Muscle layer of duodenum (tissue), 2 donors: ENCODE measurements at regions not wholly inside any gene's neighbourhood (a gene's known extent, or its start where the extent isn't known, plus 50 kb on each side); places are given as distances from the start of the nearest gene placed in this dataset.

Experiments used
- H3K27ac ChIP-seq: one replicate; pipeline ENCODE4 v1.7.0; 2013; ENCODE audit warnings: mild to moderate bottlenecking, low read length
- H3K27me3 ChIP-seq: one replicate; pipeline ENCODE4 v1.7.0; 2013; ENCODE audit warnings: low read depth, mild to moderate bottlenecking, control low read depth, low read length
- H3K36me3 ChIP-seq, 2 donors: one replicate each; pipeline ENCODE4 v1.7.0; 2013; ENCODE audit warnings: low read length in 2 of 2, control low read depth in 1 of 2, mild to moderate bottlenecking in 1 of 2; ENCODE audit not compliant: insufficient read depth in 2 of 2, control insufficient read depth in 1 of 2
- H3K4me1 ChIP-seq, 2 donors: one replicate each; pipeline ENCODE4 v1.7.0; 2013; ENCODE audit warnings: low read length in 2 of 2, mild to moderate bottlenecking in 2 of 2, control low read depth in 1 of 2, moderate library complexity in 1 of 2; ENCODE audit not compliant: insufficient read depth in 2 of 2, control insufficient read depth in 1 of 2
- H3K4me3 ChIP-seq, 2 donors: one replicate each; pipeline ENCODE4 v1.7.0; 2013; ENCODE audit warnings: low read length in 2 of 2, low read depth in 1 of 2, mild to moderate bottlenecking in 1 of 2
- H3K9me3 ChIP-seq, 2 donors: one replicate each; pipeline ENCODE4 v1.7.0; 2013; ENCODE audit warnings: low read length in 2 of 2, control low read depth in 1 of 2, mild to moderate bottlenecking in 1 of 2; ENCODE audit not compliant: control insufficient read depth in 1 of 2
- donor health status: healthy.

DNA sequence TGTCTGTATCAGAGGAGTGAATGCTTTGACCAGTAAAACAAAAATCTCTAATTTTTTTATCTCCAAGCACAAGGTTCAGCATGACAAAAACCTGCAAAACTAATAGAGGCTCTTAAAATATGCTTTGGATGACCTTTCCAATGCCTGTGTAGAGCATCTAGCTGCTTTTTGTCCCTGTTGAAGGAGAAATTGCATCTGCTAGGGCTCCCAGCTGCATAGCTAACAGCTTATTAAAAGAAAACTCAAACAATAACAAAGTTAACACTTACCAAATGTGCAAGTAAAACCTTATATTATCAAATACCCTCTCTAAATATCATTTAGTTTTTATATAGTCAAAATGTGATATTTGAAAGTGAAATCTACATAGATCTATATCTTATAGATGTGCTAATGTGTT lies 378.6 kb downstream of the CD109 start:
- Histone ChIP-seq H3K4me1 (peaks cover 0 to 3% of the 10 kb centered on the region in 2 donors), H3K4me3 (no peak overlapping the region), H3K9me3 (no peaks in the 10 kb centered on the region), H3K27me3 (no peaks in the 10 kb centered on the region), H3K36me3 (no peaks in the 10 kb centered on the region), H3K27ac (no peak overlapping the region)

DNA sequence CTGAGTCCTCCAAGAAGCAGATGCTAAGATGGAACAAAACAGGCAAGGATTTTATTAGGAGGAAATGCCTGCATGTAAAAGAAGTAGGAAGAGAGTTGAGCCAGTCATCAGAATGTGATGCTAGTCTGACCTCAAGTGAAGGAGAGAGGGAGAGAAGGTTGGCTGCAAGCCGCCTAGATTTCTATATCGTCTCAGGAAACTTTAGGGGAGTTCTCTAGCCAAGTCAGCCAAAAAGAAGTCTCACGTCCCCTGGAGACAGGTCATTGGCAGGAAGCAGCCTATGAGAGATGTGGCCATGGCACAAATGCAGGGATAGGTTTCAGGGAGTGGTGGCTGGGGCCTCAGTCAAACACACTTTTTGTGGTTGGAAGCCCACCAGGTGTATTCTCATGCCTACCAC lies 378.0 kb downstream of the CD109 start:
- H3K4me3 ChIP-seq, result no peak overlapping the region

DNA sequence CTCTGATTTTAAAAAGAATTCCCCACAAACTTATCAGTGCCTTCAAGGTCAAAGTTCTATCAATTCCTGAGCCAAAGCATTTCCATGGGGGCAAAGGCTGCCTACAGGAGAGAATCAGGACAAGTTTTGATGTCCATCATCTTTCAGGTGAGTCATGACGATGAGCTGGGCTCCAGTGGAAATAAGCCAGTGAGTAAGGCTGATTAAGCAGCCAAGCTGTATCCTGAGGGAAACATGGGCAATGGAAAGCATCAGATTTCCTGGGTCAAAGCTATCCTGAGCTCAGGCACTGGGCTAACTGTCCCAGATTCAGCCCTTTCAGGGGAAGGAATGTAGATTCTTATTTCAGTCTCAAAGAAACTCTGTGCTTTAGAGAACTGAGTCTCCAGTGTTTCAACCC lies 377.4 kb downstream of the CD109 start:
- no peak overlapping the region for H3K4me3 ChIP-seq
- H3K36me3 ChIP-seq, result no peaks in the 10 kb centered on the region
- peaks cover 0 to 3% of the 10 kb centered on the region in 2 donors for H3K4me1 ChIP-seq
- H3K27ac ChIP-seq, result no peak overlapping the region
- H3K9me3 ChIP-seq, result no peaks in the 10 kb centered on the region
- no peaks in the 10 kb centered on the region for H3K27me3 ChIP-seq

More for the DNA sequence above, 378.0 kb downstream of the CD109 start:
- Histone ChIP-seq H3K36me3 (no peaks in the 10 kb centered on the region), H3K27me3 (no peaks in the 10 kb centered on the region), H3K9me3 (no peaks in the 10 kb centered on the region), H3K27ac (no peak overlapping the region), H3K4me1 (peaks cover 0 to 3% of the 10 kb centered on the region in 2 donors)

DNA sequence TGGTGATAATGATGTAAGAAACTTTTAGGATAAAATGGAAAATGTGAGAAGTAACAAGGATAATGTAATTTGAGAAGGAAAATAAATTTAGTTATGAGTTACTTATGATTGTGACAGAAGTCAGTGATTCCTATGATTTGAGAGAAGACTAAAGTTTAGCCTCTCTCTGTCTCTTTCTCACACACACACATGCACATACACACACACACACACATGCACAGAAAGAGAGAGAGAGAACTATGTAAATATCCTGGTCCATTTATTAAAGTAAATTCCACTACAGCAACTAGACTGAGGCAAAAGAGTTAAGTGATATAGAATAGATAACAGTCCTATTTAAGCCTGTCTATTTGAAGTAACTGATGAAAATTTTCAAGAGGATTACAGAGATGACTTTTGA lies 375.2 kb downstream of the CD109 start:
- Histone ChIP-seq H3K27ac (no peak overlapping the region), H3K4me3 (no peak overlapping the region), H3K36me3 (no peaks in the 10 kb centered on the region), H3K27me3 (no peaks in the 10 kb centered on the region), H3K9me3 (no peaks in the 10 kb centered on the region), H3K4me1 (peaks cover 0 to 3% of the 10 kb centered on the region in 2 donors)

DNA sequence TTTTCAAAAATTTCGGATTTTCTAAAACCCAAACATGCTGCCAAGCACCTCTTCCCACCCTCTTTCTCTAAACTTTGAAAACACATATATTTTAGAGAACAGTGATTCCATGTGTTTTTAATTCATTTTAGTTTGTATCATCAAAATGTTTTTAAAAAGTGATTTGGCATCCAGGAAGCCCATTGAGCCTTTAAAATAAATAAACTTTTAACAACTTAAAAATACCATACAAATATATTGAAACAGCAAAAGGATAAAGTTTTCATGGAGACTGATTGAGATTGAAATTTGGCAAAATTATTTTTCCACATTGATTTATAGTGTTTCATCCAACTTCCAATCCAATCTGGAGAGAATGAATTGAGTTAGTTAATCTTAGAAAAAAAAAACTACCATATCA lies 374.7 kb downstream of the CD109 start:
- no peaks in the 10 kb centered on the region for H3K27me3 ChIP-seq
- no peak overlapping the region for H3K4me3 ChIP-seq
- peaks cover 0 to 3% of the 10 kb centered on the region in 2 donors for H3K4me1 ChIP-seq
- no peaks in the 10 kb centered on the region for H3K9me3 ChIP-seq
- H3K36me3 ChIP-seq, result no peaks in the 10 kb centered on the region
- H3K27ac ChIP-seq, result no peak overlapping the region

DNA sequence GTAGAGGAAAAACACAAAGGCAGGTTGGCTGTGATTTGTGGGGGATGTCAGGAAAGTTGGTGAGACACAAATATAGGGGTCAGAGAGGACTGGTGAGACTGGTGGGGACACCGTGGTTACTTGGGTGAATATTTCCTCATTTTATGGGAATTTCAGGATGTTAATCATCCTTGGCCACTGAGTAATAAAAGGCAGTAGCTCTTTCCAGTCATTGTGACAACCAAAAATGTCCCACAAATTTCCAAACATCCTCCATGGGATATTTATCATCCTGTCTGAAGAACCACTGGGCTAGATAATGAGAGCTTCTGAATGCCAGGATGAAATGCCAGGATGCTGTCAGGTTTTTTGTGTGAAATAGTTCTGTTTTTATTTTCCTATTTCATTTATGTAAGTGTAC lies 374.1 kb downstream of the CD109 start:
- H3K27me3 ChIP-seq, result no peaks in the 10 kb centered on the region
- no peaks in the 10 kb centered on the region for H3K36me3 ChIP-seq
- H3K27ac ChIP-seq, result no peak overlapping the region
- no peaks in the 10 kb centered on the region for H3K9me3 ChIP-seq
- peaks cover 0 to 3% of the 10 kb centered on the region in 2 donors for H3K4me1 ChIP-seq
- no peak overlapping the region for H3K4me3 ChIP-seq

DNA sequence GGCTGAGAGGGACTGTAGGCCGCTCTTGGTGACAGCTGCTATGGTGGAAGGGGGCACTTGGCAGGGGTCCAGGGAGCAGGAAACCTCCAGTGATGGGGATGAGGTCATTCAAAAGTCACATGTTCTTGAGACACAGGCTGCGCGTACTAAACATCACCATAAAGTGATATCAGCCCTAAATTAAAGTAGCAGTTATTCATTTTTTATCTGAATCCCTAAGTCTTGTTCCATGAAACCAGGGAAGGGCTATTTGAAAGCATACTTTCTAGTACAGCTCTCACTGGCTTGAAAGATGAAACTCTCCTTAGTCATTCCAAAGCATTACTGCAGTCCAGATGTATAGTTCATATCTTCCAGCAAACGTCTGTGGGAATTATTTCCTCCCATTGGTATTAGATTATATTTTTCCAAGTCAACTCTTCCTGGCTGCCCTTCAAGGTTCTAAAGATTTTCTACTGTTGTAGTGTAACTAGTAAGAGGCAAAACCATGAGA lies 373.1 kb downstream of the CD109 start:
- Histone ChIP-seq H3K9me3 (no peaks in the 10 kb centered on the region), H3K27ac (no peak overlapping the region), H3K27me3 (no peaks in the 10 kb centered on the region), H3K4me3 (no peak overlapping the region), H3K36me3 (no peaks in the 10 kb centered on the region), H3K4me1 (peaks cover 0 to 3% of the 10 kb centered on the region in 2 donors)

DNA sequence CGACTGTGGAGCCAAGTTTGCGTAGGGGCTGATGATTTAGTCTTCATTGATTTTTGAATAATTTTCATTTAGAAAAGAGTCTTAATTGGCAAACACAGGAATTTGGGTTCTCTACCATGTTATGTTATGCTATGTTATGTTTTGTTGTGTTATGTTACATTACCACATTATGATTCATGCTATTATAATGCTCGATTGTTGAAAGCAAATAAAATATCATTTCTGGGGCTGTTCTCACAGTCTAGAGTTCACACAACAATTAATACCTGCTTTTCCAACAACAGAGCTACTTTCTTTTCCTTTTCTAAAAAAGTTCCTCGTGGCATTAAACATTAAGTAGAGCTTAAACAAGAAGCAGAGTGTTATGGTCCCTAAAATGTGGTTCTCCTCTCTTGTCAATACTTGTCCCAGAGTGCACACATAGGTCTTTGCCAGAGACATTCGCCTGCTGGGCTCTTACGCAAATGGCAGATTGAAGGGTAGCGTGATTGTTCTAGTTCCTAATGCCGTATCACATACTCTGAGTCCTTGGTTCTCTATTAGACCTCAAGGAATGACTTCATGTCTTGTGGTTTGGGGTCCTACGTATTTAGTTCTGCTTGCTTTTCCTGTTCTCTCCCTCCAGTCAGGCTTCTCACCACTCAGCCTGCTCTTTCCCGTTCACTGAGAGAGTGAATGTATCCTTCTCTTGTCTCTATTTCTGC lies 370.3 kb downstream of the CD109 start:
- Histone ChIP-seq H3K4me3 (no peak overlapping the region), H3K27ac (no peak overlapping the region), H3K36me3 (no peaks in the 10 kb centered on the region), H3K4me1 (no peaks in the 10 kb centered on the region), H3K9me3 (no peaks in the 10 kb centered on the region), H3K27me3 (no peaks in the 10 kb centered on the region)

DNA sequence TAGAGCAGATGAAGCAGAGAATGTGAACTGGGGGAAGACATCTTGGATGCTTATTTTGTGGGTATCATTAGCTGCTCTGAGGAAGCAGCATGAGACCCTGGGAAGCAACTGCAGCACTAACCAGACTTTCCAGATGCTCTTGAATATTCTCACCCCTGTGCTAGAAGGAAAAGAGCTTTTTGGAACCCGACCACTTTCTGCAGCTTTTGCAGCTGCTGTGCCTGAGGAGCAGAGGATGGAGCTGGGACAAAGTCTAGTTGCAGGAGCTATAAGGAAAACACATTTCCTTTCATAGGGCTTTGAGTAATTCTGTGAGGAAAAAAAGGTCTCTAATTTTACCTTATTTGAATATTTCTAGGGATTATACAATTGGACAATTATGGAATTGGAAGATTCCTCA lies 369.7 kb downstream of the CD109 start:
- Histone ChIP-seq H3K27ac (no peak overlapping the region), H3K4me3 (no peak overlapping the region), H3K36me3 (no peaks in the 10 kb centered on the region), H3K9me3 (no peaks in the 10 kb centered on the region), H3K27me3 (no peaks in the 10 kb centered on the region), H3K4me1 (no peaks in the 10 kb centered on the region)

DNA sequence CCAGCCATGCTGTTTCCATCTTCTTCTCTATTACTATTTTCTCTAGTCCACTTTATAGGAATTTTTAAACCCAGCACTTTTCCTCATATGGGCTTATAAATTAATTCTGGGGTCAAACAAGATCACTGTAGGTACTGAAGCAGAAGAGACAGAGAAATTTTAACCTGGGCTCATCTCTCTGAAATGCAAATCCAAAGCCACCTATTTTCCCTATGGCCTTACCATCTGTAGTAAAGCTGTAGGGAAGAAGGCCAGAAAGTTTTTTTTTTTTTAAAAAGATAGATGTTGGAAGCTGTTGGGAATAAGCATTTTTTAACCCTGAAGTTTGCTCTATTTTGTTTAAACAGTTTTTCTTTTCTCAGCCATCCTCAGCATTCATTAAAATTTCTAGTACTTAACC lies 367.4 kb downstream of the CD109 start:
- no peaks in the 10 kb centered on the region for H3K36me3 ChIP-seq
- no peaks in the 10 kb centered on the region for H3K4me1 ChIP-seq
- H3K4me3 ChIP-seq, result no peak overlapping the region
- no peaks in the 10 kb centered on the region for H3K9me3 ChIP-seq
- H3K27me3 ChIP-seq, result no peaks in the 10 kb centered on the region
- H3K27ac ChIP-seq, result no peak overlapping the region

DNA sequence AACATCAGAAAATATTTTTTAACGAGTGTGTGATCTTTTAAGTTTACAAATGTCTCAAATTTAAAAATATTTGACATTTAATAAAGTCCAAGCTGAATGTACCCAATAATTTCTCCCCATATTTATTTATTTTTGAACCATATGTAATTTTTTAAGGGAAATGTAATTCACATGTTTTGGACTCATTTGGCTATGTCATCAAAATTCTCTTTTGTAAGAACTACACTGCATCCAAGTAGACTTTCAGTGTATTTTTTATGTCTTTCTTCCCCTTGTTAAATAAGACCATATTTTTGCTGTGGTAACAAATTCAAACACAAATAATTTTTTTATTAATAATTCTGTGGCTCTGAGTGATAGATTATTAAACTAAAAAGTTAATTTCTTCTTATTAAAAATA lies 365.2 kb downstream of the CD109 start:
- Histone ChIP-seq H3K27me3 (no peaks in the 10 kb centered on the region), H3K9me3 (no peaks in the 10 kb centered on the region), H3K36me3 (no peaks in the 10 kb centered on the region), H3K27ac (no peak overlapping the region), H3K4me1 (no peaks in the 10 kb centered on the region), H3K4me3 (no peak overlapping the region)

DNA sequence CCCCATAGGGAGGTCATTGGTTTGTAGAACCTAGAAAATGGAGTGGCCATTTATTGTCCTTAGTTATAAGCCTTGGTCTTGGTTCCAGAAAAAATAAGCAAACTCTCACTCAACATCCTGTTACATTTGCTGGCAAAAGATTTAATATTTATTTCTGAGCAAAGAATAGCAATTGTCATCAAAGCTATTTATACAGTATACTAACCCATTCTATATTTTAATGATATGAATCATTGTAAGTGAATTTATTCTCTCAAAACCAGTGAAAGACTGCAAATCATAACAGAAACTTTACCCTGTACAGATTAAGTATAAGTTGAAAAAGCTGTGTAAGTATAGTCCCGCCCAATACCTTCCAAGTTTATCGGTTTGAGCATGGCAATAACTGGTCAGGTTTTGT lies 364.4 kb downstream of the CD109 start:
- Histone ChIP-seq H3K9me3 (no peaks in the 10 kb centered on the region), H3K27ac (no peak overlapping the region), H3K4me3 (no peak overlapping the region), H3K36me3 (no peaks in the 10 kb centered on the region), H3K27me3 (no peaks in the 10 kb centered on the region), H3K4me1 (no peaks in the 10 kb centered on the region)
